OCI-LY7 (cell line): ENCODE measurements at regions not wholly inside any gene's neighbourhood (a gene's known extent, or its start where the extent isn't known, plus 50 kb on each side); places are given as distances from the start of the nearest gene placed in this dataset.
"Not testable (repeated sequence)": the region's sequence is repeated elsewhere in the genome, so short reads cannot be mapped to it uniquely, and the experiment has no call there.

Experiments
- CTCF ChIP-seq: fragments of 200-600 bp; sonication (generic); conservative IDR thresholded peaks from 2 replicates; pipeline ENCODE4 v1.5.1; 2014; ENCODE audit warnings: mild to moderate bottlenecking, antibody characterized with exemption, low read length, moderate library complexity, mixed read lengths
- EZH2phosphoT487 ChIP-seq: fragments of 200-600 bp; sonication (generic); IDR thresholded peaks from 2 replicates; pipeline ENCODE4 v1.6.1; 2018; ENCODE audit warnings: low read depth, borderline replicate concordance, mild to moderate bottlenecking, mixed run types, antibody characterized with exemption, low read length, moderate library complexity, mixed read lengths

- TF ChIP-seq CTCF, EZH2phosphoT487: not testable (repeated sequence)
These were observed 343.6 kb upstream of the SFSWAP start for GRCh38 chr12:131367067-131367982.
